ENCODE measurements at regions not wholly inside any gene's neighbourhood (a gene's known extent, or its start where the extent isn't known, plus 50 kb on each side); places are given as distances from the start of the nearest gene placed in this dataset.

DNA sequence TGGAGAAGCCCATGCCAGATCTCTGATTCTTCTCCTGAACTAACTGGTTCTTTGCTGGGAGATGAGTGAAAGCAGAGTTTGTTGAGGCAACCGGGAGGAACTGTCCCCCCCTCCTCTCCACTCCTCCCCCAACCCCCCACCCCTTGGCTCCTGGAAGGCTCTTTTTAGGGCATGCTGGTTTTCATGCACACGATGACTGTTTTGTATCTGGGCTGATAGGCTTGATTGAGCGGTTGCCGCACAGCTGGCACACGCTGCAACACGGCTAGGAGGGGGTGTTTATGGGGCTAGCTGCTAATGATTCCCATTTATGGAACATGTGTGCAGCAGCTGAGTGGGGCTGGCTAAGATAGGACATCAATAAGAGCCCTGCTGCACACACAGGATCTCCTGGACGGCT lies 137.2 kb downstream of the SMIM20 start:
- Histone ChIP-seq H3K79me1 (ENCODE audit: low read depth, low read length) (no peaks in the 10 kb centered on the region), H3K36me3 (ENCODE audit: control insufficient read depth in 2 of 4, insufficient read depth in 4 of 4, low read length in 3 of 4) (no peaks in the 10 kb centered on the region), H2AK5ac (ENCODE audit: low read depth, low read length) (no peak overlapping the region), H3K4me3 (ENCODE audit: extremely low read depth in 1 of 4, insufficient read depth in 2 of 4, low read depth in 3 of 4, low read length in 4 of 4) (no peak overlapping the region), H3K4me2 (ENCODE audit: insufficient read depth in 1 of 2, low read depth in 2 of 2, low read length in 2 of 2) (no peak overlapping the region), H3K27me3 (replicated peaks in 1 of 4; ENCODE audit: control insufficient read depth in 3 of 4, extremely low read depth in 1 of 4, insufficient read depth in 3 of 4, low read length in 3 of 4) (no peaks in the 10 kb centered on the region), H2BK15ac (ENCODE audit: low read length) (no peak overlapping the region), H3K9ac (replicated peaks in 1 of 4; ENCODE audit: extremely low read depth in 1 of 4, low read depth in 3 of 4, low read length in 3 of 4) (no peak overlapping the region), H4K91ac (replicated peaks; ENCODE audit: insufficient read length, low read length) (no peak overlapping the region), H3K79me2 (ENCODE audit: control insufficient read depth in 1 of 2, insufficient read depth in 2 of 2, low read length in 2 of 2) (no peaks in the 10 kb centered on the region), H4K5ac (ENCODE audit: insufficient read length, low read depth, low read length) (no peak overlapping the region), H3K23ac (ENCODE audit: insufficient read length) (no peak overlapping the region), H4K20me1 (replicated peaks in 1 of 2; ENCODE audit: control insufficient read depth in 1 of 2, insufficient read depth in 2 of 2, low read length in 2 of 2) (no peaks in the 10 kb centered on the region), H3K23me2 (ENCODE audit: low read depth, low read length) (0 out of 2 replicates have a peak, but pooled peaks cover 1% of the 10 kb centered on the region), H3K4ac (replicated peaks; ENCODE audit: insufficient read length, low read depth, low read length) (no peak overlapping the region), H2BK20ac (ENCODE audit: low read length) (no peak overlapping the region), H3K9me3 (ENCODE audit: insufficient read depth in 2 of 2, low read depth in 1 of 2, low read length in 1 of 2) (no peaks in the 10 kb centered on the region), H3K14ac (ENCODE audit: insufficient read length) (no peak overlapping the region), H3K4me1 (replicated peaks in 1 of 4; ENCODE audit: control insufficient read depth in 3 of 4, insufficient read depth in 4 of 4, low read length in 3 of 4) (peaks cover 0 to 5% (median 0%) of the 10 kb centered on the region in 4 experiments; a peak in 1 of 7 replicates), H2BK12ac (ENCODE audit: low read depth, low read length) (no peak overlapping the region), H3K27ac (ENCODE audit: low read depth, low read length) (no peak overlapping the region), H3K18ac (ENCODE audit: extremely low read depth, low read length) (no peak overlapping the region), H2AFZ (ENCODE audit: low read length) (no peak overlapping the region), H4K8ac (ENCODE audit: extremely low read depth, insufficient read depth, low read length) (no peak overlapping the region), H2BK120ac (replicated peaks; ENCODE audit: low read depth, low read length) (no peak overlapping the region), H3K56ac (replicated peaks; ENCODE audit: insufficient read length, low read depth, low read length) (no peak overlapping the region), H2BK5ac (ENCODE audit: low read depth, low read length) (no peak overlapping the region)
- FAIRE-seq (no peak), DNase-seq (ENCODE audit: low read depth in 1 of 2, low spot score in 2 of 2) (no peak)
- CTCF ChIA-PET (ENCODE audit: partially characterized antibody), result interaction anchor here (0.7 to 2.0 kb wide), 6 partner anchors 14 to 354 kb away, joined by 3 to 8 read pairs (median 4); no protein-coding TSS in a partner anchor
- POLR2A ChIA-PET (ENCODE audit: partially characterized antibody), result interaction anchor here (3.0 kb wide), 1 partner anchor 21 kb away, joined by 14 read pairs; no protein-coding TSS in a partner anchor
- no peak for TF ChIP-seq GTF2F1 (IDR thresholded peaks at IDR 0.05; ENCODE audit: borderline replicate concordance, low read depth, low read length)
- no peak for TF ChIP-seq JUN (IDR thresholded peaks at IDR 0.05; ENCODE audit: low read depth, low read length)
- no peak for TF ChIP-seq FOSL1 (IDR thresholded peaks at IDR 0.05; ENCODE audit: insufficient read depth, low read depth, low read length)
- no peak for TF ChIP-seq MAX (IDR thresholded peaks at IDR 0.05)
- TF ChIP-seq SIX5 (IDR thresholded peaks at IDR 0.05; ENCODE audit: low read depth, low read length), result no peak
- 85% methylated on average over 6 of the region's 7 CpGs; no CpG with 5 or more reads in 1 of the 2 experiments for WGBS, 2 experiments (ENCODE audit: extremely low coverage in 1 of 2, insufficient coverage in 1 of 2, insufficient read length in 1 of 2, insufficient replicate concordance in 2 of 2, low coverage in 1 of 2, low lambda C conversion rate in 2 of 2, missing lambda C conversion rate in 1 of 2)

All from H1 (cell line).